GM21723 (cell line): ENCODE measurements at regions not wholly inside any gene's neighbourhood (a gene's known extent, or its start where the extent isn't known, plus 50 kb on each side); places are given as distances from the start of the nearest gene placed in this dataset.

Source experiments
- ATAC-seq: cut with Tn5 transposase; IDR thresholded peaks from one replicate; pipeline ENCODE4 v1.9.1; 2021; ENCODE audit warnings: mild to moderate bottlenecking, moderate library complexity; ENCODE audit not compliant: unreplicated experiment

DNA sequence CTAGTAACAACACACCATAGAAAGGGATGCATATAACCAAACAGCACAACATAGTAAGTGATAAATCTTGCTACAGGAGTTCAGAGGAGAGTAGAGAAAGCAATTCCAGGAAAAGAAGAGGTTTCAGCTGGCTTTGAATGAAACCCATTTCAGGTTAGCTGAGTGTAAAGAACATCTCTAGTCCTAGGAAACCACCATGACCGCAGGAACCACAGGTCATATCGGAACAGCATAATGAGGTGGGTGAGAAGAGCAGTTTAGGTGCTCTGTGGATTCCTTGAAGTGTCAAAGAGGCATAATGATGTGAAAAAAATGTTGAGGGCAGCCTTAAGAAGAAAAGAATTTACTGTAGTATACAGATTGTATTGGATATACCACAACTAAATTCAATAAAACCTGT, 507.5 kb downstream of the MTRR start:
- no peak for ATAC-seq

DNA sequence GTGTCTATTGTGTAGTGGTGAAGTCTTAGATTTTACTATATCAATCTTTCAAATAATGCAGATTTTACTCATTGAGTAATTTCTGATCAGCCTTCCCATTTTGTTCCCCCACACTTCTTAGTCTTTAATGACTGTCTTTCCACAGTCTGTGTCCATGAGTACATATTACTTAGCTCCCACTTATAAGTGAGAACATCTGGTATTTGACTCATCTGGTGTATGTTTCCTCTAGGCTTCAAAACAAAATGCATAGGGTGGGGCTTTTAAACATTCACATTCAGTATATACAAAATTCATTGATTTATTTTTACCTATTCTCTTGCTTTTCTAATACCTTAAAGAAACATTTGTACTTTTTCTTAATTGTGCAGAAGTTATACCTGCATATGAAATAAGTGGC, 513.0 kb downstream of the MTRR start:
- ATAC-seq = no peak

DNA sequence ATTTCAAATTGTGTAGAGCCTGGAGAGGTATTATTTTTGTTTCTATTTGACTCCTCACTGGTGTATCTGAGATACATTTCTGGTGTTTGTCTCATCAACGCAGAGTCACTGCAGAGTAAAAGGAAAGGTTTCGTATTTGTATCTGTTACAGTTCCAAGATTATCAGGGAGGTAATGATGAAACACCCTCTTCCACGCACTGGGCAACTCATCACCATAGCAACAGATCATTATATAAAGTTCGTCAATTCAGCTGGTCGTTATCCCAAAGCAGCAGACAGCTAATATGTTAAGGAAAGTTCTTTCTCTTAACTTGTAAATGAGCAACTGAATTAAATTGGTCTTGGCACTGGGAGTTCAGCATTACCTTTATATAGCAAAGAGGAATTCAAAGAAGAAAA, 513.5 kb downstream of the MTRR start:
- ATAC-seq = no peak

DNA sequence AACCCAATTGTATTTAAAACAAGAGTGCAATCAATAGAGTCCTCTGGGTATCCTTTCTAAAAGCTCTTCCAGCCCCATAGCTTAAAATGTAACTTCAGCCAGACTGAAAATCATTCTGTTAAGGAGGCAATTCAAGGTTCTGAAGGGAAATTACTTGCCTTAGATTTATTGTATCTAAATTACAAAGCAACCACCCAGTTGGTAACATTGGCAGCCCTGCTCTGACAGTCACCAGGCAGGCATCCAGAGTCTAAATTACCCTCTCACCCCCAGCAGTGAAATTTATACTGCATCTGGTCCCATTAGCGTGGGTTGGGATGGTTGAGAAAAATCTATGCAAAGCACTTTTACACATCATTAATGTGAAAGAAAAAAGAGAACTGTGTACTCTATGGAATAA, 514.7 kb downstream of the MTRR start:
- ATAC-seq = no peak

DNA sequence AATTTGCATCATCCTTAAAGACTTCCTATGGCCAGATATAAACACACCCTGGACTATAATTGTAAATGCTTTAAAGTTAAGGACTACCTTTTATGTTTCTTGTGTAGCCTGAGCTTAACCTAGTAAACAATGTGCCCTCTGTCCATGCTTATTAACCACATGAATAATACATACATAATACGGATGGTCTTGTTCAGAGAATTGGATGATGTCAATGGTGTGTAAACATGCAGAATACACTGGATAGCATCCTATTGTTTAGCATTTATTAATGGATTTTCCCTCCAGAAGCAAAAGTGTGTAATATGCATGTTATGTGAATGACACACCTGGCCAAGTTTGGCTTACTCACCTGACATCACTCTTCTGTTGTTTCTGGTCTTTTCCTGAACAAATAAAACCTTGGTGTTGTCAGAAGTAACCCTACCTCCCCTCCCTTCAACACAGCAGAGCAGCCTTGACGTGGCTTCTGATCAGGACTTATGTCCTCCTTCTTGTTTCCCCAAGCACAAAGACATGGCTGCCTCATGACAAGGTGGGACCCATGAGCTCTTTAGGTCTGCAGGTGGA, 517.9 kb downstream of the MTRR start:
- no peak for ATAC-seq

DNA sequence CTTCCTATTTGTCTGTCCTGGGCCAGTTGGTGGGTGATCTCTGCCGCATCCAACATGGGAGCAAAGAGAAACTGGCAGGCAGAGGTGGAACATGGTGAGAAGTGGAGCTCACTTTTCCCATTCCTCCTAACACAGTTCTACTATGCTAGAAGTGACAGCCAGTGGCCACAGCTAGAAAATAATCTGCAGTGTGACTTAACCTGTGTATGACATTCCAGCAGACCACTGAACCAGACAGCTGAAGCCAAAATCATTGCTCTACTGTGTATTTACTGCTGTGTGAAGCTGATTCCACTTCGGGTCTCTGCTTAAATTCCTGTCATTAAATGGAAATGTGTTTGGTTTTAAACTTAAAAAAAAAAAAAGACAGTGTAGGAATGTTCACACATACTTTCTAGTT, 523.0 kb downstream of the MTRR start:
- no peak for ATAC-seq

DNA sequence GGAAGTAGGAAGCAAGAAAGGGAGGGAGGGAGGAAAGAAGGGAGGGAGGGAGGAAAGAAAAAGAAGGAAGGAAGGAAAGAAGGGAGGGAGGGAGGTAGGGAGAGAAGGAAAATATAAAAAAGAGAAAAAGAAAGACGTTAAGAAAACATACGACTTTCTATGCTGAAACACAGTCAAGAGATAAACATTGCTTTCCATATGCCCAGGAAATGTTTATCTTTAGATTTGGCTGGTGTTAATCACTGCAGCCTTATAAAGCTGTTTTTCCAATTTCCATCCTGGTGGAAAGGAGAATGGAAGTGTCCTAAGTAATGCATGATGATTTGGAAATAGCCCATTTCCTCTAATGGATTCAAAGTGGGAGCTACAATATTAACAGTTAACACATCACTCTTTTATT, 524.3 kb downstream of the MTRR start:
- ATAC-seq = no peak

DNA sequence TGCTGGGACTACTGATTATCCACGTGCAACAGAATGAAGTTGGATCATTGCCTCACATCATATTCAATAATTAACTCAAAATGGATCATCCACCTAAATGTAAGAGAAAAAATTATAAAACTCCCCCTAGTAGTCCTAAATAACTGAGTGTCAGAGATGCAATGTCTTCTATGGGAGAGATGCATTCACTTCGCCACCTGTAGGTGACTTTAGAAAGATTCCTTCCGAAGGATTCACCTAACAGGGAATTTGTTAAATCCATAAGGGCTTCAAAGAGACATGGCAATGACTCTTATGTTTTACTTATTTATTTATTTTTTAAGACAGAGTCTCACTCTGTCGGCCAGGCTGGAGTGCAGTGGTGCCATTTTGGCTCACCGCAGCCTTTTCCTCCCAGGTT, 526.0 kb downstream of the MTRR start:
- ATAC-seq = no peak

DNA sequence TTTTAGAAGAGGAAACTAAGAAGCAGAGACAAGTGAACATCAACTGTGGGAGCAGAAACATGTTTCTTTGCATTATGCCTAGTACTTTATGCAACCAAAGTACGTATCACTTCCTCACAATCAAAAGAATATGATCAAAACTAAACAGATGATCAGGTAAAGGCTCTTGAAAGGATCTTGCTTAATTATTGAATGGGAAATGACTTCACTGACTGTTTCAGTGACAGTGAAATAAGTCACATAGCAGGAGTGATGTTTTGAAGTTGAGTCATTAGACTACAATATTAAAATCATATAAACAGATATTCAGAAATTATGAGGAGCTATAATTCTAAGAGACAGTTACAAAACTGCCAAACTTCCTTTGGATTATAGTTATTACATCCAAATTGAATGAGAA, 527.3 kb downstream of the MTRR start:
- ATAC-seq = no peak

DNA sequence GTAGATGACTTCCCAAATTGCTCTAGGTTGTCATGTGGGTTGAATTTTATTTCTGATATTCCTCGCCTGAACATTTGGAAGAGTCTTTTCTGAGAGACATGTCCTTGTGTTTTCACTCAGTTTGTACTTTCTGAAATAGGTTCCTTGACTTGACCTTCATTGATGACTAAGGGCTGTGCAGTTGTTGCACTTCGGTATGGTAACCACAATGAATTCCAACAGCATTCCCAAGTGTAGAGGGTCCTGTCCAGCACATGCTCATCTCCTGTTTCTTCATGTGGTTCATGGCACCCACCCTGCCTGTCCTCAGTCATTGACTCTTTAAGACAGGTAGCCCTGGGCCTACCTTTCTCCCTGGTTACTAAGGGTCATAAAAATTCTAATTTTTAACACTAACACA, 527.8 kb downstream of the MTRR start:
- no peak for ATAC-seq

DNA sequence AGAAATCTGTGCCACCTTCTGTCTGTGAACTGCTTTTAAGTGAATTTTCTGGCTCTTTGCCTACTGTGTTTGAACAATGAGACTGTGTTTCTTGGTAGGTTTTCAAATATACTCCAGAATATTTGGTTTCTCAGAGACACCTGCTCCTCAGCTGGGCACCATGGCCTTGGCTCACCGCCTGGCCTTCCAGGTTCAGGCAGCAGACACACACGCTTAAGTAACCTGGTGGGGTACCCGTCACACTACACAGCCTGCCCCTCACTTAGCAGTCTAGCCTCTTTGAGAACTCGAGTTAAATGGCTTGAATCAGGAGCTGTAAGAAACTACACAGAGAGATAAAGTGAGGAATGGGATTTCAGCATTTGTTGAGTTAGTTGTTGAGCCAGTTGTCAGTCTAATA, 530.5 kb downstream of the MTRR start:
- no peak for ATAC-seq

DNA sequence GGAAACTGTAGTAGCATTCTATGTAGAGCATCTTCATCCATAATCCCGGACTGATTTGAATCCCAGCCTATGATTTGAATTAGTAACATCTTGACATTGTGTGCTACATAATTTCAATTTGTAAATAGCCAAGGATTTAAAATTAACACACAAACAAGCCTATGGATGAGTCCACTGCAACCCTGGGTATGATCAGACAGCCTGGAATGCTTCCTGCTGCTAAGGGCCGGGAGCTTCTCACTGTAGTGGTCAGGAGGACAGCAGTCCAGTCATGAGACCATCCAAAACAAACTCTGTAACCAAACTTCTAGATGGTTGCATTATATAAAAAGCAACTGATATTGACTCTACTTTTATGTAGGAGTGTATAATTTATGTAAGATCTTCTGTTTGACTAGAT, 539.3 kb downstream of the MTRR start:
- no peak for ATAC-seq

DNA sequence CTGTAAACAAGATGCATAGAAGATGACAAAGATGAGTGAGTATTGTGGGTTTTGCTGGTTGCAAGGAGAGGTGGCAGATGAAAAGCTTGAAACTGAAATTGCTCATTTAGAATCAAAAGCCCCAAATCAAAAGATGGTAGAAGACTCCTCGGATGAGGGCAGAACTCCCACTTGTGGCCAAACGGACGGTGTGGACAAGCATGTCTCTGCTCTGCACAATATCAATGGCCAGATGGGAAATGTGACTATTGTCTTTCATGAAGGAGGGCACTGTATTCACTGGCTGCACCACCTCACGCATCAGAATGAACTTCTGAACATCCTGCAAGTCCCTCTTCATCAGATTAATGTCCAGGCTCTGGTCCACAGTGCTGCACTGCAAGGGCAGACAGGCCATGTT, 541.7 kb downstream of the MTRR start:
- no peak for ATAC-seq

DNA sequence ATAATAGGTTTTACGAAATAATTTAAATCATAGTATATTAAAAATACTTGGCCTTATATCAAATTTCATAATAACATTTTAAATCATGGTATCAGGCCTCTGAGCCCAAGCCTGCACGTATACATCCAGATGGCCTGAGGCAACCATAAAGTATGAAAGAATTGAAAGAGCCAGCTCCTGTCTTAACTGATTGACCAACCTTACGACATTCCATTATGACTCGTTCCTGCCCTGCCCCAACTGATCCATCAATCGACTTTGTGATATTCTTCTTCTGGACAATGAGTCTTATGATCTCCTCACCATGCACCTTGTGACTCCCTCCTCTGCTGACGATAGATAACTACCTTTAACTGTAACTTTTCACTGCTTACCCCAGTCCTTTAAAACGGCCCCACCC, 545.0 kb downstream of the MTRR start:
- no peak for ATAC-seq

DNA sequence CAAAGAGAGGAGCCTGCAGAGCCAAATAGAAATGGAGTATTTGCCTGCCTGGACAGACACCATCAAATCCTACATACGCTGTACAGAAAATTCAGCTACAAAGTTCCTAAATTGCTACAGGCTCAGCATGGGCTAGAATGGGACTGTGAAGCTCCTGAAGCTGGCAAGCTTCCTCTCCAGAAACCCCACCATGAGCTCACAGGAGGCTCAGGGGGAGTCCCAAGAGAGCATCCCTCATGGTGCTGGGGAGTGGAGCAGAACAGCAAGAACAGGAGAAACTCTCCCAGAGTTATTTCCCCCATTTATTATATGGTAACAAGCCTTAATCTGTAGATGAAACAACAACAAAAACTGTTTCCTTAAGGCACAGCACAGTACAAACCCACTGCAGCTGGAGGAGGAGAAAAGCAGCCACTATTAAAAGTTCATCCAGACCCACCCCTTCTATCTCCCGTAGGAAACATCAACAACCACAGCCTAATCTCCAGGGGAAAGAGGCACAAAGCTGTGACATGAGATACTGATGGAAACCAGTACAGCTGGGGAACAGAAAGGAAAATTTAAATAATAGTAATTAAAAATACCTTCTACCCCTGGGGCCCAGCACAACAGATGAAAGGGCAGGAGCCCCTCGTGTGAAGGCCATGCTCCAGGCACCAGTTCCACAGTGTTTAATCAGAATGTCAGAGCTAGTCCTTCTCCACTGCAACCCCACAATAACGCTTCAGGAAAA, 548.5 kb downstream of the MTRR start:
- no peak for ATAC-seq

DNA sequence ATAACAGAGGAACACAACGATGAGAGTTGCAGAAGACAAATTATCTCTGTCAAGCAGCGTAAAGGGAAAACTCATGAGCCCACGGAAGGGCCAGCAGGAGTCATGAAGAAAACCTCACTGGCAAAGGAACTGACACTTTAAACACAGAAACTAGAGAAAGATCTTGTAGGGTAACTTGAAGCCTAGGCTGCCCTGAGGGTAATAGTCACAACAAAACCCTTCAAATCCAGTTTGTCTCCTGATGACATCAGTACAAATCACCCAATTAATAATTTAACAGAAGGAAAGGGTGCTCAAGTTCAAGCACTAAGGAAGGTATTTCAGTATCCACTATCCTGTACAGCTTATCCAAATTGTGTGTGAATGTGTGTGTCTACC, 549.1 kb downstream of the MTRR start:
- ATAC-seq = no peak

DNA sequence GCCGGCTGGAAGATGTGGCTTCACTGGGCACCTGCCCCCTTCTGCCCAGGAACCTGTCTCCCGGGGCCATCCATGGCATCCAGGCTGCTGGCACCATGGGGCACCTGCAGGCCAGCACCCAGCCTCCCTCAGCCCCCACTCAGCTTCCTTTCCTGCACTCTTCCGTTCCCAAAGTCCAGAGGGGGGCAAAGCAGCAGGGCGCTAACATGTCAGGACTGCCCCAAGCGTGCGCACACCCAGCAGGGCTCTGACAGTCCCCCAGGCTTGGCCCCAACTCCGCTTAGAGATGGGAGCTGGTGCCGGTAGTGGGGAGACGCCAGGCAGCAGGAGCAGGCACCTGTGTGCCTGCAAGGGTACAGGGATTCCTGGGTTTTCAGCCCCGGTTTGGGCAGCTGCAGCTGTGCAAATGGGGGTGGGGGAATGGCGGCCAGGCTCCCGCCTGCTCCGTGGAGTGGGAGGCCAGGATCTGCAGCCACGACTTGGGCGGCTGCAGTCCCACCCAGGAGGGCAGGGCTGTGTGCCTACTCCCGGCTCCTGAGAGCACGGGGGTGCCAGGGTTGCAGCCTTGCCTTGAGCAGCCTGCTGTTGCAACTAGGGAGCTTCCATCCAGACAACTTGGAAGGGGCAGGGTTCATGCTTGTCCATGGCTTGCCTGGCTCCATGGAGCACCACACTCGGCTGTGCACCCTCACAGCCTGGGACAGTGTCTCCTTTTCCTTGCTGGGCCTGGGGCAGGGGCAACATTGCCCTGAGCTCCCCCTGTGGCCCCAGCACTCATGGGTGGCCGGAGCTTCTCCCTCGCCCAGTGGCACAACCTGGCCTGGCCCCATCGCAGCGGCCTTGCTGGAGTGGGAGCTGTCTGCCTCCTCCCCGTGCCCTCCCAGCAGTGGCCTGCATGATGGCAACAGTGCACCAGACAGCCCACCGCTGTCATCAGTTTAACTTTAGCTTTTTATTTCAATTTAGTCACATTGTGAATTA, 561.1 kb downstream of the MTRR start:
- no peak for ATAC-seq

DNA sequence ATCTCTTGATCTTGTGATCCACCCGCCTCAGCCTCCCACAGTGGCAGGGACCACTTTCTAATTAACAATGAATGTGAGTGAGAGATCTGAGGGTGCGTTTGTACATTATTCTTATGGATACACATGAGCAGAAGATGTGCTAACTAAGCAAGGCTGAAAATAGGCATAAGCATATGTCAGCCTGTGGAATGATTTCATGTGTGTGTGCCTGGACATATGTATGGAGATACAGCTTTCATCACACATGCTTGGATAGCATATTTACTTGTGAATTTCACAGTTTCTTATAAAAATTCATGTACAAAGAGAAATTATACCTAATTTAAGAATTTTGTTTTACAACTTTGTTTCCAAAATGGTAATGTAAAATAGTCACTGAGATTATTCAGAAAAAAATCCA, 565.6 kb downstream of the MTRR start:
- ATAC-seq = no peak

DNA sequence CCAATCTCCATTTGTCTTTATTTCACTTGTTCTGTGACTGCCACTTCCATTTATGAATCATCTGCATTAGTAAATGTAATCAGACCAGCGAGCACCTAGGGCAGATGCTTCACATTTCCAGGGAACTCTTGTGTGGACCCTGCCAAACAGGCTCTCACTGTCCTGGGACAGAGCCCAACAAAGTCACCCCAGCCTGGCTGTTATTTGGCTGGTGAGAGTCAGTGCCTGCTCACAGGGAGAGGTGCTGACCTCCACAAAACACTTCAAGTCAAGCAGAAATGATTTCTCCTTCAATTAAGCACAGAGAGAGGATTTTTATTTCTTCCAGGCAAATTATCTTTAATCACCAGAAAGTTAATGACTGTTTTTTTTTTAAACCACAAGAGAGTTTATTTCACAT, 568.0 kb downstream of the MTRR start:
- ATAC-seq = no peak

DNA sequence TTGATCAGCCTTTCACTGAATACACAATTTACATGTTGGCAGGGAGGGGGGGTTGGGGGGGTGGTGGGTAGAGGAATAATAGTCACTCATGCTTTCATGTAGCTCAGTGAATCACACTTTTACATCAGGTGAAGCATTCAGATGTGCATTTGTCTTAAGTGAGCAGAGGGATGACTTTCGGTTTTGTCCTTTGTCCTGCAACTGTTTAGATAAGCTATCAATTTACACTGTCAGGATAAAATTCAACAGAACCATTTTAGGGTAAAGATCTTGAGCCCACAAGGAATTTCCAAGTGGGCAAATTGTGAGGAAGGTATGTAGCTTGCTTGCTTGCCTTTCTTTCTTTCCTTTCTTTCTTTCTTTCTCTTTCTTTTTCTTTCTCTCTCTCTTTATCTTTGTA, 576.2 kb downstream of the MTRR start:
- no peak for ATAC-seq

DNA sequence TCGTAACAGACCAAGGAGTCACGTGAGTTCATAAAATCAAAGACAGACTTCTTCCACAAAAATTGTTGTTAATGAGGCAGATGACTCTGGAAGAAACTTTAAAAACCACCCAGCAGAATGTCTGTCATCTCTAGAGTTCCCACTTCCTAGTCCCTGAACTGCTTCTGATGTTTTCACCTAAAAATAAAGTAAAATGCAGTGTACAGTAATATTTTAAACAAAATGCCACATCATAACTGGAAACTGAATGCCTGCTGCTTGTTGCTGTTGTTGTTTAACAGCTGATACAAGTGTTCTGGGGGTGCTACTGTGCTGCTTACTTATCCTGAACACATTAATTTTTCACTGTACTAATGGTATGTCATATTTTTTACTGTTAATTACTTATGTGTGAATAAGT, 577.2 kb downstream of the MTRR start:
- peak; percentile 86 for ATAC-seq

DNA sequence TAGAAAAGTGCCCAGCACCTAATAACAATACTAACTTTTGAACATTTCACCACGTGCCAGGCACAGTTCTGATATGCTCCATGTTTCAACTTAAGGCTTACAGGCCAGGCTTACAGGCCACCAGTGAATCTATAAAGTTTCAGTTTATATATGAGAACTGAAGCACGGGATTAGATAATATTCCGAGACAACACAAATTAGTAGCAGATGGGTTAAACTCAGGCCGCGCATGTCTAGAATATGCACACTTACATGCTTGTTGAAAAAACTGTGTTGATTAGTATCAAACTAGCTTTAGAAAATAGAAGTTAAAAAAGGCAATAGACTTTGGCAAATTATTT, 587.9 kb downstream of the MTRR start:
- ATAC-seq = no peak
